GM12878 (cell line): ENCODE measurements at regions not wholly inside any gene's neighbourhood (a gene's known extent, or its start where the extent isn't known, plus 50 kb on each side); places are given as distances from the start of the nearest gene placed in this dataset.

Source experiments
- ATAC-seq: fragments of 200-7000 bp; cut with Tn5 transposase; 3 replicates; pipeline ENCODE4 v1.9.1; 2020; ENCODE audit warnings: mild to moderate bottlenecking, moderate library complexity
- BruUV-seq: library from RNA; stranded (reverse); fragments of 400-500 nt; replicated peaks from 2 replicates; lab custom pipeline; 2021; lab: Mats Ljungman, UMichigan
- CTCF ChIA-PET: fragments of 300-600 bp; sonication (Branson Sonifier 250); formaldehyde crosslinking; extraction: SDS; loops from one replicate; lab custom pipeline; 2021; ENCODE audit warnings: inconsistent platforms; lab: Yijun Ruan, JAX
- POLR2A ChIA-PET: fragments of 350-600 bp; formaldehyde crosslinking; extraction: SDS; loops from one replicate; lab custom pipeline; 2021; ENCODE audit warnings: inconsistent platforms; lab: Charles Lee
- RAD21 ChIA-PET: fragments of 300-600 bp; sonication (Branson Sonifier 250); formaldehyde crosslinking; loops from one replicate; lab custom pipeline; 2023; ENCODE audit warnings: antibody characterized with exemption; ENCODE audit not compliant: unreplicated experiment; lab: Charles Lee
- SMC1A ChIA-PET: fragments of 300-600 bp; sonication (Branson Sonifier 250); formaldehyde crosslinking; loops from one replicate; lab custom pipeline; 2023; ENCODE audit not compliant: unreplicated experiment, uncharacterized antibody; lab: Charles Lee
- DNase-seq: peaks from one replicate; pipeline ENCODE4 v3.0.0-alpha.2; 2011; ENCODE audit warnings: low read depth, low spot score
- FAIRE-seq: peaks from 3 replicates; lab custom pipeline; 2011; peaks lifted over from hg19 to GRCh38; lab: Jason Lieb, UNC
- H2AFZ ChIP-seq: 2 replicates; pipeline ENCODE4 v1.6.0; 2011; ENCODE audit warnings: low read depth, low read length, control low read depth; ENCODE audit not compliant: control insufficient read depth
- H3K27ac ChIP-seq: 2 replicates; pipeline ENCODE4 v1.5.1; 2011; ENCODE audit warnings: control low read depth; ENCODE audit not compliant: control insufficient read depth, insufficient read depth
- H3K27me3 ChIP-seq, 2 experiments: replicated peaks in 1 of 2; 2 replicates each; pipeline versions ENCODE4 v1.6.0 to v1.6.1; 2011; ENCODE audit warnings: low read length in 1 of 2; ENCODE audit not compliant: control insufficient read depth in 2 of 2, insufficient read depth in 2 of 2
- H3K36me3 ChIP-seq, 2 experiments: 2 replicates each; pipeline ENCODE4 v1.5.1; 2011; ENCODE audit warnings: low read length in 1 of 2; ENCODE audit not compliant: control insufficient read depth in 2 of 2, insufficient read depth in 2 of 2
- H3K4me1 ChIP-seq: 2 replicates; pipeline ENCODE4 v1.6.1; 2011; ENCODE audit warnings: mild to moderate bottlenecking, low read length, moderate library complexity, mixed read lengths; ENCODE audit not compliant: control insufficient read depth, insufficient read depth
- H3K4me2 ChIP-seq: 2 replicates; pipeline ENCODE4 v1.6.0; 2011; ENCODE audit warnings: control low read depth; ENCODE audit not compliant: control insufficient read depth, insufficient read depth
- H3K4me3 ChIP-seq: fragments of 200-600 bp; sonication (generic); 2 replicates; pipeline ENCODE4 v1.5.1; 2016
- H3K79me2 ChIP-seq: 2 replicates; pipeline ENCODE4 v1.6.0; 2011; ENCODE audit warnings: low read length; ENCODE audit not compliant: control insufficient read depth, insufficient read depth
- H3K9ac ChIP-seq: 2 replicates; pipeline ENCODE4 v1.8.0; 2011; ENCODE audit warnings: low read length, control low read depth, mixed read lengths; ENCODE audit not compliant: control insufficient read depth, insufficient read depth
- H3K9me3 ChIP-seq: replicated peaks from 3 replicates; pipeline ENCODE4 v1.5.1; 2011; ENCODE audit warnings: mild to moderate bottlenecking, low read length; ENCODE audit not compliant: control insufficient read depth, insufficient read depth
- H4K20me1 ChIP-seq: 2 replicates; pipeline ENCODE4 v1.6.0; 2011; ENCODE audit not compliant: control insufficient read depth, insufficient read depth
- ATF3 ChIP-seq: IDR thresholded peaks from 2 replicates; pipeline ENCODE4 v1.6.1; 2011; ENCODE audit warnings: low read depth, mild to moderate bottlenecking, low read length, moderate library complexity, borderline replicate concordance; ENCODE audit errors: extremely low read depth
- IKZF2 ChIP-seq, 2 experiments: fragments of 450-650 bp; IDR thresholded peaks; 2 replicates each; pipeline ENCODE4 v1.6.1; 2017; ENCODE audit warnings: mild to moderate bottlenecking in 2 of 2, moderate library complexity in 2 of 2
- JUNB ChIP-seq: IDR thresholded peaks from 2 replicates; pipeline ENCODE4 v1.6.1; 2016; ENCODE audit warnings: antibody characterized with exemption, mild to moderate bottlenecking
- MXI1 ChIP-seq: fragments of 150-350 bp; IDR thresholded peaks from 2 replicates; pipeline ENCODE4 v1.6.1; 2011; ENCODE audit warnings: low read depth, mild to moderate bottlenecking, inconsistent platforms, low read length, improper control_type of control experiment
- MYC ChIP-seq: IDR thresholded peaks from 2 replicates; pipeline ENCODE4 v1.6.1; 2011; ENCODE audit warnings: mild to moderate bottlenecking, low read length, moderate library complexity, inconsistent platforms; ENCODE audit not compliant: insufficient read depth, insufficient replicate concordance, insufficient read length, severe bottlenecking
- WGBS: methylation state at CpG from one replicate; pipeline ENCODE4 v1.1.6; 2016; ENCODE audit warnings: low lambda C conversion rate; ENCODE audit not compliant: insufficient replicate concordance, insufficient coverage; ENCODE audit errors: missing lambda C conversion rate; 5-methylcytosine and 5-hydroxymethylcytosine counted together
- in situ Hi-C: fragments of 300-500 bp; cut with MboI; formaldehyde crosslinking; loops from 9 replicates; pipeline ENCODE4 v1.14.3; 2018; ENCODE audit warnings: mixed read lengths
- intact Hi-C: fragments of 100-400 bp; cut with micrococcal nuclease; formaldehyde crosslinking; loops from one replicate; pipeline ENCODE4 v1.14.2; 2022; ENCODE audit not compliant: unreplicated experiment
- TF ChIP-seq, protein P1 (sequence below): fragments of 450-650 bp; formaldehyde crosslinking; IDR thresholded peaks from 2 replicates; pipeline ENCODE4 v1.4.0; 2020; ENCODE audit warnings: mild to moderate bottlenecking, moderate library complexity
- TF ChIP-seq, protein P2 (sequence below): IDR thresholded peaks from 2 replicates; pipeline ENCODE4 v1.6.1; 2012; ENCODE audit warnings: low read length, inconsistent platforms
- TF ChIP-seq, protein P3 (sequence below): fragments of 450-650 bp; IDR thresholded peaks from 2 replicates; pipeline ENCODE4 v1.6.1; 2014; ENCODE audit warnings: mild to moderate bottlenecking
- TF ChIP-seq, protein P4 (sequence below): IDR thresholded peaks from 2 replicates; pipeline ENCODE4 v1.6.1; 2011; ENCODE audit warnings: borderline replicate concordance, low read depth, mild to moderate bottlenecking, moderate library complexity, mixed read lengths, low read length; ENCODE audit not compliant: insufficient read depth; ENCODE audit errors: extremely low read length

- FAIRE-seq (no peak), DNase-seq (no peak), ATAC-seq (no peak)
- no peak for TF ChIP-seq IKZF2 (IDR thresholded peaks at IDR 0.05)
- ChIA-PET SMC1A (no interaction called here), CTCF (no interaction called here), POLR2A (no interaction called here), RAD21 (no interaction called here)
- Histone ChIP-seq H3K36me3 (no peaks in the 10 kb centered on the region), H3K9ac (no peak overlapping the region), H2AFZ (no peak overlapping the region), H3K27me3 (no peaks in the 10 kb centered on the region), H3K4me2 (no peak overlapping the region), H3K4me1 (no peaks in the 10 kb centered on the region), H3K27ac (no peak overlapping the region), H3K79me2 (no peaks in the 10 kb centered on the region), H3K4me3 (no peak overlapping the region), H4K20me1 (no peaks in the 10 kb centered on the region), H3K9me3 (no peaks in the 10 kb centered on the region; the same call in 2 of the 3 replicates)
- BruUV-seq = no TSS peak
- intact Hi-C loops (no loop called here), in situ Hi-C loops (no loop called here)
- WGBS = 21% methylated on average over 2 of the region's 2 CpGs
Measured at GRCh38 chr5:5677738-5678137, 255.3 kb downstream of the ICE1 start.

GRCh38 chr5:5676218-5676617 lies 253.7 kb downstream of the ICE1 start:
- H3K4me3 ChIP-seq = no peak overlapping the region
- H3K27me3 ChIP-seq = no peaks in the 10 kb centered on the region
- no peak overlapping the region for H3K27ac ChIP-seq
- H3K4me1 ChIP-seq = no peaks in the 10 kb centered on the region
- no peak overlapping the region for H3K4me2 ChIP-seq
- POLR2A ChIA-PET = no interaction called here
- intact Hi-C loops (no loop called here), in situ Hi-C loops (no loop called here)
- no peaks in the 10 kb centered on the region for H4K20me1 ChIP-seq
- no peaks in the 10 kb centered on the region for H3K36me3 ChIP-seq
- no TSS peak for BruUV-seq
- no peak overlapping the region for H3K9ac ChIP-seq
- no peaks in the 10 kb centered on the region; the same call in 2 of the 3 replicates for H3K9me3 ChIP-seq
- RAD21 ChIA-PET = no interaction called here
- SMC1A ChIA-PET = no interaction called here
- no peak overlapping the region for H2AFZ ChIP-seq
- no peaks in the 10 kb centered on the region for H3K79me2 ChIP-seq
- WGBS = 29% methylated on average over 3 of the region's 3 CpGs
- FAIRE-seq = no peak
- CTCF ChIA-PET = no interaction called here
- no peak for ATAC-seq
- DNase-seq = no peak
- TF ChIP-seq, protein P1, sequence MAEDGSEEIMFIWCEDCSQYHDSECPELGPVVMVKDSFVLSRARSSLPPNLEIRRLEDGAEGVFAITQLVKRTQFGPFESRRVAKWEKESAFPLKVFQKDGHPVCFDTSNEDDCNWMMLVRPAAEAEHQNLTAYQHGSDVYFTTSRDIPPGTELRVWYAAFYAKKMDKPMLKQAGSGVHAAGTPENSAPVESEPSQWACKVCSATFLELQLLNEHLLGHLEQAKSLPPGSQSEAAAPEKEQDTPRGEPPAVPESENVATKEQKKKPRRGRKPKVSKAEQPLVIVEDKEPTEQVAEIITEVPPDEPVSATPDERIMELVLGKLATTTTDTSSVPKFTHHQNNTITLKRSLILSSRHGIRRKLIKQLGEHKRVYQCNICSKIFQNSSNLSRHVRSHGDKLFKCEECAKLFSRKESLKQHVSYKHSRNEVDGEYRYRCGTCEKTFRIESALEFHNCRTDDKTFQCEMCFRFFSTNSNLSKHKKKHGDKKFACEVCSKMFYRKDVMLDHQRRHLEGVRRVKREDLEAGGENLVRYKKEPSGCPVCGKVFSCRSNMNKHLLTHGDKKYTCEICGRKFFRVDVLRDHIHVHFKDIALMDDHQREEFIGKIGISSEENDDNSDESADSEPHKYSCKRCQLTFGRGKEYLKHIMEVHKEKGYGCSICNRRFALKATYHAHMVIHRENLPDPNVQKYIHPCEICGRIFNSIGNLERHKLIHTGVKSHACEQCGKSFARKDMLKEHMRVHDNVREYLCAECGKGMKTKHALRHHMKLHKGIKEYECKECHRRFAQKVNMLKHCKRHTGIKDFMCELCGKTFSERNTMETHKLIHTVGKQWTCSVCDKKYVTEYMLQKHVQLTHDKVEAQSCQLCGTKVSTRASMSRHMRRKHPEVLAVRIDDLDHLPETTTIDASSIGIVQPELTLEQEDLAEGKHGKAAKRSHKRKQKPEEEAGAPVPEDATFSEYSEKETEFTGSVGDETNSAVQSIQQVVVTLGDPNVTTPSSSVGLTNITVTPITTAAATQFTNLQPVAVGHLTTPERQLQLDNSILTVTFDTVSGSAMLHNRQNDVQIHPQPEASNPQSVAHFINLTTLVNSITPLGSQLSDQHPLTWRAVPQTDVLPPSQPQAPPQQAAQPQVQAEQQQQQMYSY (CRISPR knock-in tag) = no peak
- TF ChIP-seq MYC (no peak), MXI1 (no peak), JUNB (no peak), ATF3 (no peak)
- TF ChIP-seq, protein P2, sequence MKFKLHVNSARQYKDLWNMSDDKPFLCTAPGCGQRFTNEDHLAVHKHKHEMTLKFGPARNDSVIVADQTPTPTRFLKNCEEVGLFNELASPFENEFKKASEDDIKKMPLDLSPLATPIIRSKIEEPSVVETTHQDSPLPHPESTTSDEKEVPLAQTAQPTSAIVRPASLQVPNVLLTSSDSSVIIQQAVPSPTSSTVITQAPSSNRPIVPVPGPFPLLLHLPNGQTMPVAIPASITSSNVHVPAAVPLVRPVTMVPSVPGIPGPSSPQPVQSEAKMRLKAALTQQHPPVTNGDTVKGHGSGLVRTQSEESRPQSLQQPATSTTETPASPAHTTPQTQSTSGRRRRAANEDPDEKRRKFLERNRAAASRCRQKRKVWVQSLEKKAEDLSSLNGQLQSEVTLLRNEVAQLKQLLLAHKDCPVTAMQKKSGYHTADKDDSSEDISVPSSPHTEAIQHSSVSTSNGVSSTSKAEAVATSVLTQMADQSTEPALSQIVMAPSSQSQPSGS = no peak
- TF ChIP-seq, protein P3, sequence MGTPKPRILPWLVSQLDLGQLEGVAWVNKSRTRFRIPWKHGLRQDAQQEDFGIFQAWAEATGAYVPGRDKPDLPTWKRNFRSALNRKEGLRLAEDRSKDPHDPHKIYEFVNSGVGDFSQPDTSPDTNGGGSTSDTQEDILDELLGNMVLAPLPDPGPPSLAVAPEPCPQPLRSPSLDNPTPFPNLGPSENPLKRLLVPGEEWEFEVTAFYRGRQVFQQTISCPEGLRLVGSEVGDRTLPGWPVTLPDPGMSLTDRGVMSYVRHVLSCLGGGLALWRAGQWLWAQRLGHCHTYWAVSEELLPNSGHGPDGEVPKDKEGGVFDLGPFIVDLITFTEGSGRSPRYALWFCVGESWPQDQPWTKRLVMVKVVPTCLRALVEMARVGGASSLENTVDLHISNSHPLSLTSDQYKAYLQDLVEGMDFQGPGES = no peak
- TF ChIP-seq, protein P4, sequence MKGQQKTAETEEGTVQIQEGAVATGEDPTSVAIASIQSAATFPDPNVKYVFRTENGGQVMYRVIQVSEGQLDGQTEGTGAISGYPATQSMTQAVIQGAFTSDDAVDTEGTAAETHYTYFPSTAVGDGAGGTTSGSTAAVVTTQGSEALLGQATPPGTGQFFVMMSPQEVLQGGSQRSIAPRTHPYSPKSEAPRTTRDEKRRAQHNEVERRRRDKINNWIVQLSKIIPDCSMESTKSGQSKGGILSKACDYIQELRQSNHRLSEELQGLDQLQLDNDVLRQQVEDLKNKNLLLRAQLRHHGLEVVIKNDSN = no peak
